ENCODE measurements at regions not wholly inside any gene's neighbourhood (a gene's known extent, or its start where the extent isn't known, plus 50 kb on each side); places are given as distances from the start of the nearest gene placed in this dataset.

DNA sequence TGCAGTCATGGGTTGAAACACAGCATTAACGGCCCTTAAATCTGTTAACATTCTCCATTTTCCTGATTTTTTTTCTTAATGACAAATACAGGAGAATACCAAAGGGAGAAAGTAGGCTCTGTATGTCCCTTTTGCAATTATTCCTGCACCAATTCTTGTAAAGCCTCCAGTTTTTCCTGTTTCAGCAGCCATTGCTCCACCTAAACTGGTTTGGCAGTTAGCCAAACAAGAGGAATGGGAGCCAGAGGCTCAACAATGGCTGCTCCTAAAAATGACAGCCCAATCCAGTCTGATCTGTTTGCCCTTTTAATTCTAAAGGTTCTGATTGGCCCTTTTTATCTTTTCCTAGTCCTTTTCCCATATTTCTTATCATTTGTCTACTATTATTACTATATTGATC, 284.2 kb upstream of the SGK1 start:
- no peak overlapping the region for H3K27ac Mint-ChIP-seq
- no peak overlapping the region for H3K4me3 Mint-ChIP-seq

DNA sequence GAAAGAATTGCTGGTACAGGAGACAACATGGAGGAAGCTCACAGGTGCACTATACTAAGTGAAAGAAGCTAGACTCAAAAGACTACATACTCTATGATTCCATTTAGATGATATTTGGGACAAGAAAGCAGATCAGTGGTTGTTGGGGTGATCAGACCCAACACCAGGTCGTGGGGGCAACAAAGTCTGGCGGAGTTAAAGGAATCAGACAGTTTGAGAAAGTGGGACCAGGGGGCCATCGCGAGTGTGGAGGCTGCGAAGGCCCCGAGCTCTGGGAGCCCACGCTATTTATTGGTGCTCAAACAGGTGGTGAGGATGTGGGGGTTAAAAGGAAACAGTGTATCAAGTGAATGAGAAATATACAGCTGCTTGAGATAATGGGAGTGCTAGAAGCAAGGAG, 282.8 kb upstream of the SGK1 start:
- TF ChIP-seq, protein P1, sequence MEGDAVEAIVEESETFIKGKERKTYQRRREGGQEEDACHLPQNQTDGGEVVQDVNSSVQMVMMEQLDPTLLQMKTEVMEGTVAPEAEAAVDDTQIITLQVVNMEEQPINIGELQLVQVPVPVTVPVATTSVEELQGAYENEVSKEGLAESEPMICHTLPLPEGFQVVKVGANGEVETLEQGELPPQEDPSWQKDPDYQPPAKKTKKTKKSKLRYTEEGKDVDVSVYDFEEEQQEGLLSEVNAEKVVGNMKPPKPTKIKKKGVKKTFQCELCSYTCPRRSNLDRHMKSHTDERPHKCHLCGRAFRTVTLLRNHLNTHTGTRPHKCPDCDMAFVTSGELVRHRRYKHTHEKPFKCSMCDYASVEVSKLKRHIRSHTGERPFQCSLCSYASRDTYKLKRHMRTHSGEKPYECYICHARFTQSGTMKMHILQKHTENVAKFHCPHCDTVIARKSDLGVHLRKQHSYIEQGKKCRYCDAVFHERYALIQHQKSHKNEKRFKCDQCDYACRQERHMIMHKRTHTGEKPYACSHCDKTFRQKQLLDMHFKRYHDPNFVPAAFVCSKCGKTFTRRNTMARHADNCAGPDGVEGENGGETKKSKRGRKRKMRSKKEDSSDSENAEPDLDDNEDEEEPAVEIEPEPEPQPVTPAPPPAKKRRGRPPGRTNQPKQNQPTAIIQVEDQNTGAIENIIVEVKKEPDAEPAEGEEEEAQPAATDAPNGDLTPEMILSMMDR (IDR thresholded peaks at IDR 0.05): no peak
- no peak overlapping the region for H3K4me3 Mint-ChIP-seq
- peaks cover 46% of the 10 kb centered on the region for H3K9me3 Mint-ChIP-seq
- no peaks in the 10 kb centered on the region for H3K4me1 Mint-ChIP-seq
- DNase-seq: no peak
- peaks cover 6% of the 10 kb centered on the region for H3K36me3 Mint-ChIP-seq (ENCODE audit: low read depth)
- no peak overlapping the region for H3K27ac Mint-ChIP-seq
- H3K27me3 Mint-ChIP-seq (ENCODE audit: low read depth, poor library complexity): peaks cover 2% of the 10 kb centered on the region

More for the DNA sequence above, 284.2 kb upstream of the SGK1 start:
- peaks cover 2% of the 10 kb centered on the region for H3K27me3 Mint-ChIP-seq (ENCODE audit: low read depth, poor library complexity)
- peaks cover 46% of the 10 kb centered on the region for H3K9me3 Mint-ChIP-seq
- DNase-seq: no peak
- TF ChIP-seq, protein P1 (IDR thresholded peaks at IDR 0.05): no peak
- H3K36me3 Mint-ChIP-seq (ENCODE audit: low read depth): peaks cover 6% of the 10 kb centered on the region
- H3K4me1 Mint-ChIP-seq: no peaks in the 10 kb centered on the region

DNA sequence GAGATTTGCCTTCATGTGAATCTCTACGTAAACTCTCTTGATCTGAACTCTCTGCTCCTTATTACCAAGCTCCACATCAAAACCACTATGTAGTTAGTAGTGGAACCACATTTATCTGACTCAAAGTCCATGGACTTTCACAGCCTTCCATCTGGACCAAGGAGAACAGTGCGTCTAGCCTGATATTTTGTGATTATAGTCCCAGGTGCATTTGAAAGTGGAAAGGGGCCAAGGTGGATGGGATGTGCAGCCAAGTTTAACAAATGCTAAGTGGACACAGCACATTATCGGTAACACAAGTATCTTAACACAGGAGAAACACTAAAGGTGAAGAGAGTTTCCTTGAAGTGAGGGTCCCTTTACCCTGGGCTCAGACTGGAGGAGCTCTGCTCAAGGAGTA, 281.2 kb upstream of the SGK1 start:
- Mint-ChIP-seq H3K36me3 (ENCODE audit: low read depth) (peaks cover 6% of the 10 kb centered on the region), H3K4me3 (no peak overlapping the region), H3K9me3 (peaks cover 38% of the 10 kb centered on the region), H3K27ac (no peak overlapping the region), H3K27me3 (ENCODE audit: low read depth, poor library complexity) (peaks cover 2% of the 10 kb centered on the region), H3K4me1 (no peaks in the 10 kb centered on the region)
- TF ChIP-seq, protein P1 (IDR thresholded peaks at IDR 0.05): no peak
- DNase-seq: no peak

DNA sequence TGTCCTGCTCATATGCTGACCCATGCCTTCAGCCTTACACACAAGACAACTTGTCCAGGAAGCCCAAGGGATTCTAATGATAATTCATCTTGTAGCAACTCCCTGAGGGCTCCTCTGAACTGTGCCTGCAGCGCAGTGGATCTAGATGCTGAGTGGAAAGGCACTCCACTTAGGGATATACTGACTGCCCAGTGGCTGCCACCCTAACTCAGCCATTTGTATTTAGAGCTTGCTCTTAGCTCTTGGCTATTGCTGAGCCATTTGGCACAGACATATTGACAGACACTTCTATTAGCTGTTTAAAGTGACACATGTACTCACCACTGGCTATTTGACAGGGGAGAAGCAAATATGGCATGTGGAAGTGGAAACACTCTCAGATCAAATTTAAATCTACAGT, 278.3 kb upstream of the SGK1 start:
- peaks cover 10% of the 10 kb centered on the region for H3K4me1 Mint-ChIP-seq
- DNase-seq: no peak
- H3K36me3 Mint-ChIP-seq (ENCODE audit: low read depth): peaks cover 6% of the 10 kb centered on the region
- H3K27ac Mint-ChIP-seq: no peak overlapping the region
- H3K27me3 Mint-ChIP-seq (ENCODE audit: low read depth, poor library complexity): no peaks in the 10 kb centered on the region
- H3K9me3 Mint-ChIP-seq: peaks cover 15% of the 10 kb centered on the region
- TF ChIP-seq, protein P1 (IDR thresholded peaks at IDR 0.05): no peak
- no peak overlapping the region for H3K4me3 Mint-ChIP-seq

DNA sequence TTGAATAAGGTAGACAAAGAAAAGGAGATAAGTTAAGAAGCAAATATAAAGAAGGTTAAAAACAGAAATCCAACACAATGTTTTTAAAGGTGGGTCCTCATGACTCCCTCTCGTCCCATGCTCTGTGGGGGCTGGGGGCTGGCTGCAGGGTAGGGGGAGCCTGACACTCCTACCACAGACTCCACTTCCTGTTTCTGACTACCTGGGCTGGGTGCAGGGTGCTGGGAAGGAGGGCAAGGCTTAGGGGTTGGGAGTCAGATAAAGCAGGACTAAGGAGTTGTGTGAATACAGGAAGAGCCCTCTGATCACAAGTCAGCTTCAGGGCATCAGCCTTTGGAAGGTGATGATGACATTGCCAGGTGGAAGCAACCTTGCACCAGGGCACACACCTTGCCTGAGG, 277.0 kb upstream of the SGK1 start:
- Mint-ChIP-seq H3K4me1 (peaks cover 10% of the 10 kb centered on the region), H3K9me3 (peaks cover 5% of the 10 kb centered on the region)

DNA sequence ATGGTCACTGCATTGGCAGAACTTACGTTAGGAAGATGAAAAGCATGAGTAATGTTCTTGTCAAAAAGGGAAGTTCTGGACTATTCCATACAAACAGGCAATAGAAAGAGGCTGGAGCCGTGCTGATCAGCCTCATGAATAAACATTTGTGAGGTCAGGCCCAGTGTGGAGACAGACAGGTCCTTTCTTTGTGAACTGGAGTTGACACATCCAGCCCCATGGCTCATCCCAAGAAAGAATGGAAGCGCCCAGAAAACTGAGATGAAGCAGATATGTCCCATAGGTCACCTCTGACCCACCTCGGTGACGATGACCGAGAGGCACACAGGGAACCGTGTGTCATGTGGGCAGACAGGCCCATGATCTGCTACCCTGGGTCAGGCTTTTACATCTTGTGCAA, 276.0 kb upstream of the SGK1 start:
- peaks cover under 1% of the 10 kb centered on the region for H3K9me3 Mint-ChIP-seq
- TF ChIP-seq, protein P1 (IDR thresholded peaks at IDR 0.05): no peak
- DNase-seq: no peak
- H3K27me3 Mint-ChIP-seq (ENCODE audit: low read depth, poor library complexity): no peaks in the 10 kb centered on the region
- H3K27ac Mint-ChIP-seq: no peak overlapping the region
- H3K4me1 Mint-ChIP-seq: peaks cover 10% of the 10 kb centered on the region
- no peaks in the 10 kb centered on the region for H3K36me3 Mint-ChIP-seq (ENCODE audit: low read depth)
- no peak overlapping the region for H3K4me3 Mint-ChIP-seq

More for the DNA sequence above, 277.0 kb upstream of the SGK1 start:
- H3K4me3 Mint-ChIP-seq: no peak overlapping the region
- H3K27me3 Mint-ChIP-seq (ENCODE audit: low read depth, poor library complexity): no peaks in the 10 kb centered on the region
- H3K27ac Mint-ChIP-seq: no peak overlapping the region
- no peak for DNase-seq
- no peaks in the 10 kb centered on the region for H3K36me3 Mint-ChIP-seq (ENCODE audit: low read depth)
- TF ChIP-seq, protein P1 (IDR thresholded peaks at IDR 0.05): no peak
